ENCODE measurements at regions not wholly inside any gene's neighbourhood (a gene's known extent, or its start where the extent isn't known, plus 50 kb on each side); places are given as distances from the start of the nearest gene placed in this dataset.

- TF ChIP-seq SIN3A (conservative IDR thresholded peaks at IDR 0.05 in 1 of 2, IDR thresholded peaks at IDR 0.05 in 1 of 2; ENCODE audit: low read depth in 1 of 2, low read length in 2 of 2) (no peak), CHD2 (IDR thresholded peaks at IDR 0.05; ENCODE audit: low read length) (no peak), GTF2F1 (IDR thresholded peaks at IDR 0.05; ENCODE audit: borderline replicate concordance, low read depth, low read length) (no peak), RBBP5 (IDR thresholded peaks at IDR 0.05; ENCODE audit: borderline replicate concordance, low read depth, low read length) (no peak)
Measured at GRCh38 chr1:95506736-95507414, 272.9 kb downstream of the RWDD3 start (continued).

Data from H1 (cell line).